ENCODE measurements at regions not wholly inside any gene's neighbourhood (a gene's known extent, or its start where the extent isn't known, plus 50 kb on each side); places are given as distances from the start of the nearest gene placed in this dataset.

GRCh38 chr1:60376196-60376595 is 302.6 kb upstream of the C1orf87 start:
- no peak overlapping the region for H3K4me3 ChIP-seq (ENCODE audit: insufficient read depth in 1 of 2, low read depth in 1 of 2, low read length in 2 of 2)
- H3K4me2 ChIP-seq (ENCODE audit: low read length, poor library complexity, severe bottlenecking), result no peak overlapping the region
- no peak overlapping the region for H3K27ac ChIP-seq (ENCODE audit: low read length, poor library complexity, severe bottlenecking)
- no peaks in the 10 kb centered on the region for H3K4me1 ChIP-seq (ENCODE audit: control insufficient read depth, insufficient read depth, low read depth, low read length)
- H3K79me1 ChIP-seq (replicated peaks; ENCODE audit: low read length, poor library complexity, severe bottlenecking), result no peaks in the 10 kb centered on the region
- no peak overlapping the region for H3K23ac ChIP-seq (ENCODE audit: low read length in 2 of 2)
- no peak overlapping the region for H3K14ac ChIP-seq (ENCODE audit: low read length in 2 of 2)
- no peak overlapping the region for H4K91ac ChIP-seq (ENCODE audit: low read length)
- no peak for DNase-seq
- WGBS, result 71% methylated on average over 1 of the region's 1 CpG
- no peak overlapping the region for H2BK120ac ChIP-seq (ENCODE audit: low read depth, low read length)
- no peaks in the 10 kb centered on the region for H3K9me3 ChIP-seq (ENCODE audit: control insufficient read depth, low read length)
- H2AK5ac ChIP-seq (ENCODE audit: low read length, severe bottlenecking), result no peak overlapping the region
- no peak overlapping the region for H2BK12ac ChIP-seq (ENCODE audit: low read length in 2 of 2)
- no peak overlapping the region for H3K4ac ChIP-seq (ENCODE audit: low read depth in 1 of 2, low read length in 2 of 2)
- H2AFZ ChIP-seq (ENCODE audit: low read depth, low read length), result no peak overlapping the region
- H3K27me3 ChIP-seq (ENCODE audit: control insufficient read depth in 1 of 2, insufficient read depth in 1 of 2, low read length in 2 of 2), result no peaks in the 10 kb centered on the region
- H3K9ac ChIP-seq (ENCODE audit: low read length), result no peak overlapping the region
- H3K18ac ChIP-seq (ENCODE audit: low read depth in 1 of 2, low read length in 2 of 2), result no peak overlapping the region
- H2BK5ac ChIP-seq (ENCODE audit: low read depth, low read length, poor library complexity, severe bottlenecking), result no peak overlapping the region
- no peaks in the 10 kb centered on the region for H3K36me3 ChIP-seq (ENCODE audit: control insufficient read depth in 1 of 2, insufficient read depth in 2 of 2, low read depth in 1 of 2, low read length in 2 of 2)
- no peak overlapping the region for H4K8ac ChIP-seq (ENCODE audit: low read length)
- no peak overlapping the region for H2BK15ac ChIP-seq (ENCODE audit: low read depth, poor library complexity, severe bottlenecking)

- no peaks in the 10 kb centered on the region for H3K27me3 ChIP-seq (ENCODE audit: control insufficient read depth in 1 of 2, insufficient read depth in 1 of 2, low read length in 2 of 2)
- H3K27ac ChIP-seq (ENCODE audit: low read length, poor library complexity, severe bottlenecking), result no peak overlapping the region
- H2BK15ac ChIP-seq (ENCODE audit: low read depth, poor library complexity, severe bottlenecking), result no peak overlapping the region
- no peaks in the 10 kb centered on the region for H3K79me1 ChIP-seq (replicated peaks; ENCODE audit: low read length, poor library complexity, severe bottlenecking)
- H3K4me2 ChIP-seq (ENCODE audit: low read length, poor library complexity, severe bottlenecking), result no peak overlapping the region
- H3K9me3 ChIP-seq (ENCODE audit: control insufficient read depth, low read length), result no peaks in the 10 kb centered on the region
- no peak overlapping the region for H3K4ac ChIP-seq (ENCODE audit: low read depth in 1 of 2, low read length in 2 of 2)
- no peak overlapping the region for H3K14ac ChIP-seq (ENCODE audit: low read length in 2 of 2)
- H3K4me3 ChIP-seq (ENCODE audit: insufficient read depth in 1 of 2, low read depth in 1 of 2, low read length in 2 of 2), result no peak overlapping the region
- H2BK5ac ChIP-seq (ENCODE audit: low read depth, low read length, poor library complexity, severe bottlenecking), result no peak overlapping the region
- H3K4me1 ChIP-seq (ENCODE audit: control insufficient read depth, insufficient read depth, low read depth, low read length), result no peaks in the 10 kb centered on the region
- no peak overlapping the region for H2BK120ac ChIP-seq (ENCODE audit: low read depth, low read length)
- no peak overlapping the region for H4K8ac ChIP-seq (ENCODE audit: low read length)
- no peak overlapping the region for H4K91ac ChIP-seq (ENCODE audit: low read length)
- no peak overlapping the region for H3K9ac ChIP-seq (ENCODE audit: low read length)
- H3K23ac ChIP-seq (ENCODE audit: low read length in 2 of 2), result no peak overlapping the region
- H3K18ac ChIP-seq (ENCODE audit: low read depth in 1 of 2, low read length in 2 of 2), result no peak overlapping the region
- no peaks in the 10 kb centered on the region for H3K36me3 ChIP-seq (ENCODE audit: control insufficient read depth in 1 of 2, insufficient read depth in 2 of 2, low read depth in 1 of 2, low read length in 2 of 2)
- no peak overlapping the region for H2AFZ ChIP-seq (ENCODE audit: low read depth, low read length)
- no peak for DNase-seq
- 28% methylated on average over 1 of the region's 1 CpG for WGBS
- H2BK12ac ChIP-seq (ENCODE audit: low read length in 2 of 2), result no peak overlapping the region
- no peak overlapping the region for H2AK5ac ChIP-seq (ENCODE audit: low read length, severe bottlenecking)
These were observed 301.0 kb upstream of the C1orf87 start for GRCh38 chr1:60374537-60374936.

GRCh38 chr1:60367532-60367931 is 294.0 kb upstream of the C1orf87 start:
- DNase-seq, result no peak
- Histone ChIP-seq H3K4me1 (ENCODE audit: control insufficient read depth, insufficient read depth, low read depth, low read length) (no peaks in the 10 kb centered on the region), H3K27ac (ENCODE audit: low read length, poor library complexity, severe bottlenecking) (no peak overlapping the region), H2BK15ac (ENCODE audit: low read depth, poor library complexity, severe bottlenecking) (no peak overlapping the region), H3K9ac (ENCODE audit: low read length) (no peak overlapping the region), H3K9me3 (ENCODE audit: control insufficient read depth, low read length) (no peaks in the 10 kb centered on the region), H2AFZ (ENCODE audit: low read depth, low read length) (no peak overlapping the region), H2AK5ac (ENCODE audit: low read length, severe bottlenecking) (no peak overlapping the region), H4K91ac (ENCODE audit: low read length) (no peak overlapping the region), H3K27me3 (ENCODE audit: control insufficient read depth in 1 of 2, insufficient read depth in 1 of 2, low read length in 2 of 2) (no peaks in the 10 kb centered on the region), H3K23ac (ENCODE audit: low read length in 2 of 2) (no peak overlapping the region), H2BK5ac (ENCODE audit: low read depth, low read length, poor library complexity, severe bottlenecking) (no peak overlapping the region), H3K4me3 (ENCODE audit: insufficient read depth in 1 of 2, low read depth in 1 of 2, low read length in 2 of 2) (no peak overlapping the region), H3K18ac (ENCODE audit: low read depth in 1 of 2, low read length in 2 of 2) (no peak overlapping the region), H2BK120ac (ENCODE audit: low read depth, low read length) (no peak overlapping the region), H2BK12ac (ENCODE audit: low read length in 2 of 2) (no peak overlapping the region), H3K4me2 (ENCODE audit: low read length, poor library complexity, severe bottlenecking) (no peak overlapping the region), H3K79me1 (replicated peaks; ENCODE audit: low read length, poor library complexity, severe bottlenecking) (no peaks in the 10 kb centered on the region), H4K8ac (ENCODE audit: low read length) (no peak overlapping the region), H3K14ac (ENCODE audit: low read length in 2 of 2) (no peak overlapping the region), H3K36me3 (ENCODE audit: control insufficient read depth in 1 of 2, insufficient read depth in 2 of 2, low read depth in 1 of 2, low read length in 2 of 2) (no peaks in the 10 kb centered on the region), H3K4ac (ENCODE audit: low read depth in 1 of 2, low read length in 2 of 2) (no peak overlapping the region)
- 56% methylated on average over 7 of the region's 7 CpGs for WGBS

- H3K4me2 ChIP-seq (ENCODE audit: low read length, poor library complexity, severe bottlenecking), result no peak overlapping the region
- no peak overlapping the region for H3K27ac ChIP-seq (ENCODE audit: low read length, poor library complexity, severe bottlenecking)
- no peak overlapping the region for H2AFZ ChIP-seq (ENCODE audit: low read depth, low read length)
- H4K91ac ChIP-seq (ENCODE audit: low read length), result no peak overlapping the region
- H3K4me1 ChIP-seq (ENCODE audit: control insufficient read depth, insufficient read depth, low read depth, low read length), result no peaks in the 10 kb centered on the region
- H2AK5ac ChIP-seq (ENCODE audit: low read length, severe bottlenecking), result no peak overlapping the region
- no peak overlapping the region for H4K8ac ChIP-seq (ENCODE audit: low read length)
- H3K36me3 ChIP-seq (ENCODE audit: control insufficient read depth in 1 of 2, insufficient read depth in 2 of 2, low read depth in 1 of 2, low read length in 2 of 2), result no peaks in the 10 kb centered on the region
- no peak overlapping the region for H3K4ac ChIP-seq (ENCODE audit: low read depth in 1 of 2, low read length in 2 of 2)
- H3K79me1 ChIP-seq (replicated peaks; ENCODE audit: low read length, poor library complexity, severe bottlenecking), result no peaks in the 10 kb centered on the region
- H2BK12ac ChIP-seq (ENCODE audit: low read length in 2 of 2), result no peak overlapping the region
- no peak overlapping the region for H2BK120ac ChIP-seq (ENCODE audit: low read depth, low read length)
- WGBS, result 78% methylated on average over 2 of the region's 3 CpGs
- H3K18ac ChIP-seq (ENCODE audit: low read depth in 1 of 2, low read length in 2 of 2), result no peak overlapping the region
- H2BK5ac ChIP-seq (ENCODE audit: low read depth, low read length, poor library complexity, severe bottlenecking), result no peak overlapping the region
- no peak overlapping the region for H3K23ac ChIP-seq (ENCODE audit: low read length in 2 of 2)
- no peak overlapping the region for H3K14ac ChIP-seq (ENCODE audit: low read length in 2 of 2)
- DNase-seq, result no peak
- no peaks in the 10 kb centered on the region for H3K27me3 ChIP-seq (ENCODE audit: control insufficient read depth in 1 of 2, insufficient read depth in 1 of 2, low read length in 2 of 2)
- no peak overlapping the region for H2BK15ac ChIP-seq (ENCODE audit: low read depth, poor library complexity, severe bottlenecking)
- H3K4me3 ChIP-seq (ENCODE audit: insufficient read depth in 1 of 2, low read depth in 1 of 2, low read length in 2 of 2), result no peak overlapping the region
- H3K9me3 ChIP-seq (ENCODE audit: control insufficient read depth, low read length), result no peaks in the 10 kb centered on the region
- no peak overlapping the region for H3K9ac ChIP-seq (ENCODE audit: low read length)
These were observed 285.9 kb upstream of the C1orf87 start for GRCh38 chr1:60359431-60359830.
